Caco-2 (cell line): ENCODE measurements at regions not wholly inside any gene's neighbourhood (a gene's known extent, or its start where the extent isn't known, plus 50 kb on each side); places are given as distances from the start of the nearest gene placed in this dataset.

Source experiments
- BruUV-seq: library from RNA; stranded (reverse); fragments of 400-500 nt; replicated peaks from 2 replicates; lab custom pipeline; 2021; lab: Mats Ljungman, UMichigan
- CTCF ChIA-PET: fragments of 300-600 bp; sonication (Branson Sonifier 250); formaldehyde crosslinking; loops from one replicate; lab custom pipeline; 2022; ENCODE audit warnings: antibody characterized with exemption; lab: Charles Lee
- POLR2A ChIA-PET: fragments of 300-600 bp; sonication (Branson Sonifier 250); formaldehyde crosslinking; loops from one replicate; lab custom pipeline; 2022; ENCODE audit warnings: antibody characterized with exemption; lab: Charles Lee
- DNase-seq, 2 experiments: peaks; one replicate each; pipeline versions ENCODE4 v3.0.0 to v3.0.0-alpha.2; 2020 to 2022
- H3K27me3 ChIP-seq: replicated peaks from 2 replicates; pipeline ENCODE4 v1.6.0; 2011; ENCODE audit warnings: low read length; ENCODE audit not compliant: control insufficient read depth, insufficient read depth
- H3K36me3 ChIP-seq: 2 replicates; pipeline ENCODE4 v1.5.1; 2011; ENCODE audit warnings: low read length; ENCODE audit not compliant: control insufficient read depth, insufficient read depth
- H3K4me1 ChIP-seq: fragments of 250-450 bp; sonication (Bioruptor Pico); 2 replicates; pipeline ENCODE4 v1.5.1; 2020; ENCODE audit warnings: mild to moderate bottlenecking
- H3K4me3 ChIP-seq: 2 replicates; pipeline ENCODE4 v1.5.1; 2011; ENCODE audit warnings: low read depth, mild to moderate bottlenecking, control low read depth, low read length
- H3K9me3 ChIP-seq: fragments of 250-450 bp; sonication (Bioruptor Pico); 2 replicates; pipeline ENCODE4 v1.5.1; 2020; ENCODE audit warnings: mild to moderate bottlenecking, moderate library complexity
- H3K27ac Mint-ChIP-seq: one replicate; pipeline ENCODE4 v1.8.0; 2022; ENCODE audit warnings: mixed read lengths; ENCODE audit not compliant: unreplicated experiment
- H3K27me3 Mint-ChIP-seq: one replicate; pipeline ENCODE4 v1.8.0; 2022; ENCODE audit warnings: mixed read lengths; ENCODE audit not compliant: insufficient read depth, unreplicated experiment
- H3K36me3 Mint-ChIP-seq: one replicate; pipeline ENCODE4 v1.8.0; 2022; ENCODE audit warnings: mild to moderate bottlenecking, mixed read lengths; ENCODE audit not compliant: insufficient read depth, unreplicated experiment
- H3K4me1 Mint-ChIP-seq: one replicate; pipeline ENCODE4 v1.8.0; 2022; ENCODE audit warnings: low read depth, mixed read lengths; ENCODE audit not compliant: unreplicated experiment
- H3K4me3 Mint-ChIP-seq: one replicate; pipeline ENCODE4 v1.8.0; 2022; ENCODE audit warnings: mild to moderate bottlenecking, moderate library complexity, mixed read lengths; ENCODE audit not compliant: unreplicated experiment
- H3K9me3 Mint-ChIP-seq: one replicate; pipeline ENCODE4 v1.8.0; 2022; ENCODE audit warnings: mixed read lengths; ENCODE audit not compliant: unreplicated experiment
- intact Hi-C: fragments of 100-400 bp; cut with micrococcal nuclease; formaldehyde crosslinking; loops from one replicate; pipeline ENCODE4 v1.10.0; 2022; ENCODE audit not compliant: unreplicated experiment
- TF ChIP-seq, protein P1 (sequence below), 2 experiments: fragments of 200-600 bp in 1 of 2; IDR thresholded peaks; 1 replicate in 1 of 2; 2 replicates in 1 of 2; pipeline versions ENCODE4 v1.5.1 to v1.8.0; 2011 to 2022; ENCODE audit warnings: antibody characterized with exemption in 1 of 2, control low read depth in 1 of 2, inconsistent platforms in 1 of 2, low read depth in 1 of 2, low read length in 1 of 2, mild to moderate bottlenecking in 1 of 2, moderate library complexity in 1 of 2; ENCODE audit not compliant: insufficient read depth in 1 of 2, severe bottlenecking in 1 of 2, unreplicated experiment in 1 of 2

DNA sequence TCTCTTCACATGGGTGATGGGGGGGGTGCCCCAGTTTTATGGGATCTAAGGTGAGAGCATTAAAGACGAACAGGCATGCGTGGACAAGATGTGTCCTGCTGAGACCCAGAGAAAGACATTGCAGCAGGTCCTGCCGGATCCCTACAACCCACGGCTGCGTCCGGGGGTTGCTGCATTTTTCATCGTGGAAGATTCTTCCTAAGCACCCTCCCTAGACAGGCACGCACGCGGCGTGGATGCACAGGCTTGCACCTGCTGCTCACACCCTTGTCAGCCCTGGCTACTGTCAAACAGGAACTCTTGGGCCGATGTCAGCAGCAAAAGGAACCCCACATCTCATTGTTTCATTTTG, 280.6 kb upstream of the RTL1 start:
- no peaks in the 10 kb centered on the region for H3K4me1 Mint-ChIP-seq
- H3K9me3 Mint-ChIP-seq: no peaks in the 10 kb centered on the region
- Histone ChIP-seq H3K36me3 (no peaks in the 10 kb centered on the region), H3K4me1 (no peaks in the 10 kb centered on the region), H3K9me3 (no peaks in the 10 kb centered on the region), H3K4me3 (no peak overlapping the region), H3K27me3 (no peaks in the 10 kb centered on the region)
- H3K4me3 Mint-ChIP-seq: no peak overlapping the region
- no peak for DNase-seq
- H3K27ac Mint-ChIP-seq: no peak overlapping the region
- no TSS peak for BruUV-seq
- no peaks in the 10 kb centered on the region for H3K27me3 Mint-ChIP-seq
- CTCF ChIA-PET: no interaction called here
- POLR2A ChIA-PET: no interaction called here
- intact Hi-C loops: no loop called here
- TF ChIP-seq, protein P1, sequence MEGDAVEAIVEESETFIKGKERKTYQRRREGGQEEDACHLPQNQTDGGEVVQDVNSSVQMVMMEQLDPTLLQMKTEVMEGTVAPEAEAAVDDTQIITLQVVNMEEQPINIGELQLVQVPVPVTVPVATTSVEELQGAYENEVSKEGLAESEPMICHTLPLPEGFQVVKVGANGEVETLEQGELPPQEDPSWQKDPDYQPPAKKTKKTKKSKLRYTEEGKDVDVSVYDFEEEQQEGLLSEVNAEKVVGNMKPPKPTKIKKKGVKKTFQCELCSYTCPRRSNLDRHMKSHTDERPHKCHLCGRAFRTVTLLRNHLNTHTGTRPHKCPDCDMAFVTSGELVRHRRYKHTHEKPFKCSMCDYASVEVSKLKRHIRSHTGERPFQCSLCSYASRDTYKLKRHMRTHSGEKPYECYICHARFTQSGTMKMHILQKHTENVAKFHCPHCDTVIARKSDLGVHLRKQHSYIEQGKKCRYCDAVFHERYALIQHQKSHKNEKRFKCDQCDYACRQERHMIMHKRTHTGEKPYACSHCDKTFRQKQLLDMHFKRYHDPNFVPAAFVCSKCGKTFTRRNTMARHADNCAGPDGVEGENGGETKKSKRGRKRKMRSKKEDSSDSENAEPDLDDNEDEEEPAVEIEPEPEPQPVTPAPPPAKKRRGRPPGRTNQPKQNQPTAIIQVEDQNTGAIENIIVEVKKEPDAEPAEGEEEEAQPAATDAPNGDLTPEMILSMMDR (IDR thresholded peaks at IDR 0.05; ENCODE audit: insufficient read depth in 1 of 2, low read depth in 1 of 2, low read length in 1 of 2, severe bottlenecking in 1 of 2, unreplicated experiment in 1 of 2): no peak
- no peaks in the 10 kb centered on the region for H3K36me3 Mint-ChIP-seq

DNA sequence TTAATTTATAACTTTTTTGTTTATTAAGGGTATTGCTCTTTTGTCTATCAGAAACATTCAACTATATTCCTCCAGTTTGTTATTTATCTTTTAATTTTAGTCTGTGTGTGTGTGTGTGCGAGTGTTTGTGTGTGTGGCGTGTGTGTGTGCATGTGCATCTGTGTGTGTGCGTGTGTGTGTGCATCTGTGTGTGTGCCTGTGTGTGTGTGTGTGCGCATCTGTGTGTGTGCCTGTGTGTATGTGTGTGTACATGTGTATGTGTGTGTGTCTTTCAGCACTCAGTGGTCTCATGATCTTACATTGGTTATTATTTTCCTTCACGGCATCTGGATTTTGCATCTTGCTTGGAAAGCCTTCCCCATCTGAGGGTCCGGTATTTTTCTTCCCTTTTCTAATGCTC, 281.1 kb upstream of the RTL1 start:
- Histone ChIP-seq H3K4me3 (no peak overlapping the region), H3K27me3 (no peaks in the 10 kb centered on the region), H3K36me3 (no peaks in the 10 kb centered on the region), H3K4me1 (no peaks in the 10 kb centered on the region), H3K9me3 (no peaks in the 10 kb centered on the region)
- H3K9me3 Mint-ChIP-seq: peaks cover 4% of the 10 kb centered on the region
- H3K4me3 Mint-ChIP-seq: no peak overlapping the region
- H3K4me1 Mint-ChIP-seq: no peaks in the 10 kb centered on the region
- POLR2A ChIA-PET: no interaction called here
- intact Hi-C loops: no loop called here
- H3K27me3 Mint-ChIP-seq: peaks cover 2% of the 10 kb centered on the region
- no peak for DNase-seq
- TF ChIP-seq, protein P1 (IDR thresholded peaks at IDR 0.05; ENCODE audit: insufficient read depth in 1 of 2, low read depth in 1 of 2, low read length in 1 of 2, severe bottlenecking in 1 of 2, unreplicated experiment in 1 of 2): no peak
- H3K36me3 Mint-ChIP-seq: no peaks in the 10 kb centered on the region
- no TSS peak for BruUV-seq
- CTCF ChIA-PET: no interaction called here
- no peak overlapping the region for H3K27ac Mint-ChIP-seq

GRCh38 chr14:101185073-101185835, 281.7 kb upstream of the RTL1 start:
- Mint-ChIP-seq H3K27ac (no peak overlapping the region), H3K4me1 (no peaks in the 10 kb centered on the region), H3K4me3 (no peak overlapping the region), H3K36me3 (no peaks in the 10 kb centered on the region), H3K27me3 (peaks cover 8% of the 10 kb centered on the region), H3K9me3 (peaks cover 11% of the 10 kb centered on the region)
- Histone ChIP-seq H3K4me1 (no peaks in the 10 kb centered on the region), H3K4me3 (no peak overlapping the region), H3K36me3 (no peaks in the 10 kb centered on the region), H3K27me3 (no peaks in the 10 kb centered on the region), H3K9me3 (no peaks in the 10 kb centered on the region)
- intact Hi-C loops: no loop called here
- DNase-seq: no peak
- no TSS peak for BruUV-seq
- ChIA-PET POLR2A (no interaction called here), CTCF (no interaction called here)
- TF ChIP-seq, protein P1 (IDR thresholded peaks at IDR 0.05; ENCODE audit: insufficient read depth in 1 of 2, low read depth in 1 of 2, low read length in 1 of 2, severe bottlenecking in 1 of 2, unreplicated experiment in 1 of 2): no peak
